ENCODE measurements at regions not wholly inside any gene's neighbourhood (a gene's known extent, or its start where the extent isn't known, plus 50 kb on each side); places are given as distances from the start of the nearest gene placed in this dataset.

GRCh38 chr7:118055647-118056046 lies 128.3 kb upstream of the LSM8 start:
- no peak for TF ChIP-seq CTCF (IDR thresholded peaks at IDR 0.05)
- TF ChIP-seq POLR2A (IDR thresholded peaks at IDR 0.05), result no peak

Measured in adrenal gland (tissue), 5 donors.